ENCODE measurements at regions not wholly inside any gene's neighbourhood (a gene's known extent, or its start where the extent isn't known, plus 50 kb on each side); places are given as distances from the start of the nearest gene placed in this dataset.
"Not testable (repeated sequence)": the region's sequence is repeated elsewhere in the genome, so short reads cannot be mapped to it uniquely, and the experiment has no call there.

GRCh38 chr7:155397758-155398714 is 59.9 kb upstream of the EN2 start:
- not testable (repeated sequence) for DNase-seq

GRCh38 chr7:155398944-155399343 is 59.0 kb upstream of the EN2 start:
- DNase-seq = no peak

- DNase-seq = no peak
Measured at GRCh38 chr7:155399577-155399976, 58.4 kb upstream of the EN2 start.

GRCh38 chr7:155401231-155401630 is 56.7 kb upstream of the EN2 start:
- no peak for DNase-seq

GRCh38 chr7:155401884-155402283 is 56.0 kb upstream of the EN2 start:
- DNase-seq = no peak

GRCh38 chr7:155402941-155403340 is 55.0 kb upstream of the EN2 start:
- DNase-seq = no peak

- DNase-seq = no peak
Measured at GRCh38 chr7:155404976-155405375, 53.0 kb upstream of the EN2 start.

- DNase-seq = no peak
Measured at GRCh38 chr7:155405399-155406318, 52.3 kb upstream of the EN2 start.

- no peak for DNase-seq
Measured at GRCh38 chr7:155407799-155408198, 50.1 kb upstream of the EN2 start.

Measured in inflammatory macrophage (primary cell).